ENCODE measurements at regions not wholly inside any gene's neighbourhood (a gene's known extent, or its start where the extent isn't known, plus 50 kb on each side); places are given as distances from the start of the nearest gene placed in this dataset.

GRCh38 chr14:38901791-38902190 lies 201.2 kb downstream of the SEC23A start:
- no peak for DNase-seq (ENCODE audit: low spot score)

- no peak for DNase-seq (ENCODE audit: low spot score)
Observed at GRCh38 chr14:38900887-38901286, 202.1 kb downstream of the SEC23A start.

- no peak for DNase-seq (ENCODE audit: low spot score)
Observed at GRCh38 chr14:38887696-38888095, 215.3 kb downstream of the SEC23A start.

- no peak for DNase-seq (ENCODE audit: low spot score)
Observed at GRCh38 chr14:38884109-38884508, 218.9 kb downstream of the SEC23A start.

GRCh38 chr14:38883127-38883526 lies 219.9 kb downstream of the SEC23A start:
- no peak for DNase-seq (ENCODE audit: low spot score)

GRCh38 chr14:38882533-38882932 lies 220.5 kb downstream of the SEC23A start:
- DNase-seq (ENCODE audit: low spot score), result no peak

GRCh38 chr14:38880643-38881524 lies 222.2 kb downstream of the SEC23A start:
- DNase-seq (ENCODE audit: low spot score), result no peak

- no peak for DNase-seq (ENCODE audit: low spot score)
Observed at GRCh38 chr14:38877744-38878388, 225.2 kb downstream of the SEC23A start.

GRCh38 chr14:38874721-38875120 lies 228.3 kb downstream of the SEC23A start:
- no peak for DNase-seq (ENCODE audit: low spot score)

GRCh38 chr14:38873941-38874612 lies 229.0 kb downstream of the SEC23A start:
- DNase-seq (ENCODE audit: low spot score), result no peak

- no peak for DNase-seq (ENCODE audit: low spot score)
Observed at GRCh38 chr14:38870296-38870836, 232.7 kb downstream of the SEC23A start.

- DNase-seq (ENCODE audit: low spot score), result no peak
Observed at GRCh38 chr14:38868399-38869290, 234.4 kb downstream of the SEC23A start.

GRCh38 chr14:38867561-38868150 lies 235.4 kb downstream of the SEC23A start:
- peak; percentile 58 for DNase-seq (ENCODE audit: low spot score)

GRCh38 chr14:38866461-38866860 lies 236.6 kb downstream of the SEC23A start:
- no peak for DNase-seq (ENCODE audit: low spot score)

- DNase-seq (ENCODE audit: low spot score), result no peak
Observed at GRCh38 chr14:38862366-38862765, 240.7 kb downstream of the SEC23A start.

- no peak for DNase-seq (ENCODE audit: low spot score)
Observed at GRCh38 chr14:38860530-38860929, 242.5 kb downstream of the SEC23A start.

GRCh38 chr14:38856798-38857197 lies 246.2 kb downstream of the SEC23A start:
- DNase-seq (ENCODE audit: low spot score), result no peak

- DNase-seq (ENCODE audit: low spot score), result no peak
Observed at GRCh38 chr14:38855513-38855912, 247.5 kb downstream of the SEC23A start.

- no peak for DNase-seq (ENCODE audit: low spot score)
Observed at GRCh38 chr14:38851111-38851510, 251.9 kb downstream of the SEC23A start.

GRCh38 chr14:38850664-38851063 lies 252.4 kb downstream of the SEC23A start:
- no peak for DNase-seq (ENCODE audit: low spot score)

Measured in AG08396 (cell line).